GM12864 (cell line): ENCODE measurements at regions not wholly inside any gene's neighbourhood (a gene's known extent, or its start where the extent isn't known, plus 50 kb on each side); places are given as distances from the start of the nearest gene placed in this dataset.

Experiments
- DNase-seq: peaks from one replicate; pipeline ENCODE4 v3.0.0-alpha.2; 2011; ENCODE audit warnings: low read depth
- H3K4me3 ChIP-seq: 2 replicates; pipeline ENCODE4 v1.5.1; 2011; ENCODE audit warnings: mild to moderate bottlenecking, low read depth, low read length, control low read depth
- CTCF ChIP-seq: IDR thresholded peaks from 2 replicates; pipeline ENCODE4 v1.5.1; 2011; ENCODE audit warnings: low read depth, mild to moderate bottlenecking, moderate library complexity, low read length, control low read depth, inconsistent platforms; ENCODE audit errors: missing control alignments

- TF ChIP-seq CTCF, result no peak
These were observed 357.4 kb upstream of the ATP11B start for GRCh38 chr3:182435860-182436259.

GRCh38 chr3:182436547-182436946 is 356.8 kb upstream of the ATP11B start:
- no peak for TF ChIP-seq CTCF
- no peak overlapping the region for H3K4me3 ChIP-seq
- DNase-seq, result no peak

More at GRCh38 chr3:182435860-182436259, 357.4 kb upstream of the ATP11B start:
- H3K4me3 ChIP-seq, result no peak overlapping the region
- no peak for DNase-seq

GRCh38 chr3:182438398-182438797 is 354.9 kb upstream of the ATP11B start:
- no peak for DNase-seq
- no peak overlapping the region for H3K4me3 ChIP-seq
- TF ChIP-seq CTCF, result no peak

- H3K4me3 ChIP-seq, result no peak overlapping the region
- no peak for TF ChIP-seq CTCF
- no peak for DNase-seq
These were observed 353.2 kb upstream of the ATP11B start for GRCh38 chr3:182440101-182440500.

GRCh38 chr3:182445576-182445975 is 347.7 kb upstream of the ATP11B start:
- DNase-seq, result no peak
- TF ChIP-seq CTCF, result no peak
- H3K4me3 ChIP-seq, result no peak overlapping the region

GRCh38 chr3:182450942-182451787 is 342.1 kb upstream of the ATP11B start:
- H3K4me3 ChIP-seq, result no peak overlapping the region
- no peak for DNase-seq
- no peak for TF ChIP-seq CTCF

- no peak for DNase-seq
- H3K4me3 ChIP-seq, result no peak overlapping the region
- TF ChIP-seq CTCF, result no peak
These were observed 341.4 kb upstream of the ATP11B start for GRCh38 chr3:182451871-182452270.
